T-helper 9 cell (primary cell): ENCODE measurements at regions not wholly inside any gene's neighbourhood (a gene's known extent, or its start where the extent isn't known, plus 50 kb on each side); places are given as distances from the start of the nearest gene placed in this dataset.

Experiments
- DNase-seq: peaks from one replicate; pipeline ENCODE4 v3.0.0-alpha.2; 2020

DNA sequence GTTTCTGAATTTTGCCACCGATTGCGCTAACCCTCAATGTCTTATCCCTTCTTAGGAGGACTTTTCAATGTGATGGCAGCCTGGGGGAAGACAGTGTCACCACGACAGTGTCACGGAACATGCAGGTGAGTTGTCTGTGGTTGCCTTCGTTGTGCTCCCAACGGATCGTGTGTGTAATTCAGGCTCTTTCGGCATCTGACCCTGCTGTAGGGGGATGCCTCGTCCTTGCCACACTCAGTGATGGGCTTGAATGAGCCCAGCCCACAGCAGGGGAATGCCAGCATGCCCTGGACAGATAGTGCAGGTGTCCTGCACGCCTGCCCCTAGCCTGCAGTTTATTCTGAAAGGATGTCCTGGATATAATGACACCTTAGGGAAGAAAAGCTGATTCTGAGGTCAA lies 123.8 kb upstream of the RTL1 start:
- no peak for DNase-seq

DNA sequence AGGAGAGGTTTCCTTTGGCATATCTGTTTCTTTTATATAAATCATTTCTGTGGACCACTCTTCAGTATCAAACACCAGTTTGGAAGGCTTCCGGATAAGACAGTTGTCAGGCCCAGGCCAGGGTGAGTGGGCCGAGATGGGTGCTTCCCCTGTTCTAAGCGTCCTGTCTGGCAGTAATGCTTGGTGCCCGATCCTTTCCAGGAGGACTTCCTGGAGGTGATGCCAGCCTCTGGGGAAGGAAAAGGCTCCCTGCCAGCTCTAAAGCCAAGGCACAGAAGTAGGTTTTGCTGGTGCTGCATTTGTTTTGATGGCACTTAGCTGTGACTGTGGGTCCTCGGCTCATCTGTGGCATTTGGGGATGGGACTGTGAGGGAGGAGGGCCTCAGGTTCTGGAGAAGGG lies 124.4 kb upstream of the RTL1 start:
- no peak for DNase-seq

DNA sequence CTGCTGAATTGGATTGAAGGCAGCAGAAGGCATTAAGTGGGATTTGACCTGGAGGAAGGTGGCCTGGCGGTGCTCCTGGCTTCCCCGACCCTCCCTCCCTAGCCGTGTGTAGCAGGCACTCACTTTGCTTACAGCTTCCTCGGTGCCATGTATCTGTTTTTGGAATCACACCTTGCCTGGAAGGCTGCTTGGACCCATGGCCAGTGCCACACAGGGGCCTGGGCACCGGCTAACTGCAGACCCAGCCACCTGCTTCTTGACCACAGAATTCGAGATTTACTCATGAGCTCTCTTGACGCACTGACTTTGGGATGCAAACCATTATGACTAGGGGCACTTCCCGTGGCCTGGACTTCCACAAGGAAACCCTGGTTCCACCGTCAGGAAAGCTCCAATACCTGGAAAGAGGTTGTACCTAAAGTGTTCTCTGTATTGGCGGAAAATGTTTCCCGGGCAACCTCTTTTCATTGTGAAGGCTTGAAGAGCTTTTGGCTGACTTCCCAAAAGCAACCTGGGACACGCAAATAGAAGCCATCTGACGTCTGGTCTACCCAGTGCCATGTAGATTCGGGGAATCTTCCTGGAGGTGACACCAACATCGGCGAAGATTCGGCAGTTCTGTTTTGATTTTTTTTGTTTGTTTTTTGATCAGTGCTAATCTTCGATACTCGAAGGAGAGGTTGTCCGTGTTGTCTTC lies 125.6 kb upstream of the RTL1 start:
- DNase-seq = no peak

DNA sequence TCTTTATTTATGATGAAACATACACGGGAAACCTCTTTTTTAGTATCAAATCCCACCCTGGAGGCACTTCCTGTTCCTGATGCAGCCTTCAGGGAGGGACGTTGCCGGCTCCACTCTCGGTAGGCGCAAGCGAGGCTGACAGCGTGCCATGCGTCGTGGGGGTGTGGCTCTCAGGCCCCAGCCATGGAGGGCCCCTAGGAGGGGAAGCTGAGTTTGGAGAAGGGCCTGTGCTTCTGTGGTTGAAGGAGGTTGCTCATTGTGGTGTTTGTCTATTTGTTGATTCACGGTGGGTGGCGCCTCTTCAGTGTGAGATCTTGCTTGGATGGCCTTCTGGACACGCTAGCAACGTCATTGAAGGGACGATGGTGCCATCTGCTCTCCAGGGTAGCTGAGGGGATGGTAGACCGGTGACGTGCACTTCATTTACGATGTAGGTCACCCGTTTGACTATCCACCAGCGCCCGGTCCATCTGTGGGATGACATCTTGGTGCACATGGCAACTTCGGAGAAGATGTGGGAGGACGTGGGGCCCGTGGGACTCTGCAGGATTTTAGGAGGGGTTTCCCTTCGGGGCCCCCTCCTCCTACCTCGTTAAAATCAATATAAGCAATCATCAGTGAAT lies 126.3 kb upstream of the RTL1 start:
- DNase-seq = no peak

DNA sequence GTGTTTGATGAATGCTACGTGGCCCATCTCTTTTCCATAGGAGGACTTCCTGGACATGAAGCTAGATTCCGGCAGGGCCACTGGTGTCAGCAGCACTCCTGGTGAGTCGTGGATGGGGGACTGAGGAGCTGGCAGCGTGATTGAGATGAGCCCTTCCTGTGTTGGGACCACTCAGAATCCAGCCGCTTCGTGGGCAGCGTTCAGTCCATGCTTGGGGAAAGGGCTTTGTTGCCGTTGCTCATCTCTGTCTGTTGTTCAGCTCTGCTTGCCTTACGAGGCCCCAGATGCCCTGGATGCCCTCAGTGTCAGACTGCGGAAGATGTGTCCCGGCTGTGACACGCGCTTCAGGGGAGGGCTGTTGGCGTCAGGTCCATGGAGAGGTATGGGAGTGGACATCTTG lies 127.1 kb upstream of the RTL1 start:
- no peak for DNase-seq

DNA sequence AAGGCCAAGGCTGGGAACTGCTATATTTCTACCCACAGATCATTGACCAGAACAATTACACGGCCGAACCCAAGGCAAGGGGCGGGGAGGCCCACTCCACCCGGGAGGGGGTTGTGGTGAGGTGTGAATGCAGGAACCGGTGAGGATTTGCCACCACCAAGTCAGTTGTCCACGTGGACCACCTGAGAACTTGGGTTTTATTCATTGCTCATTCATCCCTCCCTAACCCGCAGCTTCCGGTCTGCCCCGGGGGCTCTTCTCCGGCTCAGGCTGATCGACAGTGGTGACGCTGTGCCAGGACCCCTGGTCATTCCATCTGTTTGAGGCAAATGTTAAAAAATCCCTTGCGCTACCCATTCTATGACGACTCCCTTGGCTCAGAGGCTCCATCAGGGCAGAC lies 127.7 kb upstream of the RTL1 start:
- no peak for DNase-seq

DNA sequence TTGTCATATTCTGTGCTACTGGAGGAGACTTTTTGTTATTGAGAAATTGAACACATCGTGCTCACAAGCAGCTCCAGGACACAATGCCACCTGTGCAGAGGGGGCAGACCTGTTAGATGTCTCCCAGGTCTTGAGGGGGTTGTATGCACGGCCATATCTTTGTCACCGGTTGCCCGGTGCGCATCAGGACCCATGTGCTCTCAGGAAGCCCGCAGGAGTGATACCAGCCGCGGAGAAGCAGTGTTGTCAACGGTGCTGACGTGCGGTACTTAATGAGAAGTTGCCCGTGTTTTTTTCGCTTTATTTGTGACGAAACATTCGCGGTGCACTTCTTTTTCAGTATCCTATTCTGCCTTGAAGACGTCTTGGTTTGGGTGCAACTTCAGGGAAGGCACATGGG lies 128.2 kb upstream of the RTL1 start:
- DNase-seq = no peak

DNA sequence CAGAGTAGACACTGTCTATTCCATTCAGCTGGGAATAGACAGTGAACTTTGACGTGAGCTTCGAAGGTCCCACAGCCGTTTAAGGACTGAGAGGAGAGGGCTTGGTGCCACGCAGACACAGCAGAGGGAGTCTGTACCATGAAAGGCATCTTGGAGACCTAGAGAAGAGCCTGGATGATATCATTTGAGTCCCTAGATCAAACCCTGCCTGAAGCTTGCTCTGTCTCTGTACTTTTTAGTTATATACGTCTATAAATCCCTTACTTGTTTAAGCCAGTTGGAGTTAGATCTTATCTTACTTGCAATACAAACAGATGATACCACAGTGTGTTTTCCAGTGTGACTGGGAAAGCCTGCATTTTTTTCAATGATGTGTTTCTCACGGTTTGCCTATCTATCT lies 128.9 kb upstream of the RTL1 start:
- no peak for DNase-seq

DNA sequence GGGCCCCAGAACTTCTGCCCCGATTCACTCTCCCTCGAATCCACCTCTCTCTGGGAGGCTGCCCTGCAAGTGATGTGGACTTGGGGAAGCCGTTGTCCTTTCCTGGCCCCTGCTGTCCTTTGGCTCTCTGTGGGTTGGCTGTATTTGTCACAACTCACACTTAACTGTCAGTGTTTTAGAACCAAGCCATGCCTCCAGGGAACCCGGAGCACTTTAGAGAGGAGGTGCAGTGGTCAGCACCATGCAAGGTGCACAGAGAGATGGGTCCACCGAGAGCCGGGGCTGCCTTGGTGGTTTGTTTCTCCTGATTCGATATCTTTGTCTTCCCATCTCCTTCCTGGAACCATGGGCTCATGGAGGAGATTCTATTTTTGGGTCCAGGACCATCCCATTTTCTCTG lies 129.5 kb upstream of the RTL1 start:
- no peak for DNase-seq

DNA sequence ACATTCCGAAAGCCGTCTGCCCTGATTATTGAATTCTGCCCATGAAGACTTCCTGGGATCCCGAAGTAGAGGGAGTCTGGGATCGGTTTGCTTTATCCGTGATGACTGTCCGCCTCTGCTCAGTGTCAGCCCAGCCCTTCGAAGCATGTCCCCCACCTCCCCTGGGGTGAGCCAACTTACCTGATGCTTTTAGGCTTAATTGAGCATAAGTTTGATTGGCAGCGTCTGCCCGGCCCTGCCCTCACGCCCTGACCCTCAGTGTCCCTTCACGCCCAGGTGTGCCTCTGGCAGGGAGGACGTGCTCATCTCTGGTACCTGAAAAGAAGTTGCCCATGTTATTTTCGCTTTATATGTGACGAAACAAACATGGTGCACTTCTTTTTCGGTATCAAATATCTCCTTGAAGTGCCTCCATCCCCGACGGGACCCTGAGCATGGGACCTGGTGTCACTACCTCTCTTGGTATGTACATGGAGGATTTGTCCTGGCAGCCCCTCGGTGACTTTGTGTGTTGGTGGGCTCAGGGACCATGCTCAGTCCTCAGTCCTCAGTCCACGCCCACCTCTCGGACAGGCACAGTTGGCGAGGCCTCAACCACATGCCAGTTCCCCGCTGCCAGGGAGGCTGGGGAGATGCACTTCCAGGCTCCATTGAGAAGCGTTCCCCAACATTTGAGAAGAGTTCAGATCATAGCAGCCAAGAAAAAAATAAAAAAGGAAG lies 130.1 kb upstream of the RTL1 start:
- no peak for DNase-seq

DNA sequence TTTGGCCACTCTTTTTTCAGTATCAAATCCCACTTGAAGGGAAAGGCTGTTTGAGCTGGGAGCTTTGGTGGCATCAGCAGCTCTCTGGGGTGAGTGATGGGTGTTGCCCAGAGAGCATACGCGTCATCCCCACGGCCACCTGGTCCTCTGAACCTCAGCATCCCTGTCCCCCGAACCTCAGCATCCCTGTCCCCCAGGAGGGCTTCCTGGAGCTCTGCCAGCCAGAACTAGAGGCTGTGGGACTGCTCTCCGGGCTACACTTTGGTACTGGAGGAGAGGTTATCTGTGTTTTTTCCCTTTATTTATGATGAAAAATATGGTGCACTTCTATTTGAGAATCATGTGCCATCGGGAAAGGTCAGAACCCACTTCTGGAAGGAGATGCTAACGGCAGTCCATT lies 131.5 kb upstream of the RTL1 start:
- DNase-seq = no peak

DNA sequence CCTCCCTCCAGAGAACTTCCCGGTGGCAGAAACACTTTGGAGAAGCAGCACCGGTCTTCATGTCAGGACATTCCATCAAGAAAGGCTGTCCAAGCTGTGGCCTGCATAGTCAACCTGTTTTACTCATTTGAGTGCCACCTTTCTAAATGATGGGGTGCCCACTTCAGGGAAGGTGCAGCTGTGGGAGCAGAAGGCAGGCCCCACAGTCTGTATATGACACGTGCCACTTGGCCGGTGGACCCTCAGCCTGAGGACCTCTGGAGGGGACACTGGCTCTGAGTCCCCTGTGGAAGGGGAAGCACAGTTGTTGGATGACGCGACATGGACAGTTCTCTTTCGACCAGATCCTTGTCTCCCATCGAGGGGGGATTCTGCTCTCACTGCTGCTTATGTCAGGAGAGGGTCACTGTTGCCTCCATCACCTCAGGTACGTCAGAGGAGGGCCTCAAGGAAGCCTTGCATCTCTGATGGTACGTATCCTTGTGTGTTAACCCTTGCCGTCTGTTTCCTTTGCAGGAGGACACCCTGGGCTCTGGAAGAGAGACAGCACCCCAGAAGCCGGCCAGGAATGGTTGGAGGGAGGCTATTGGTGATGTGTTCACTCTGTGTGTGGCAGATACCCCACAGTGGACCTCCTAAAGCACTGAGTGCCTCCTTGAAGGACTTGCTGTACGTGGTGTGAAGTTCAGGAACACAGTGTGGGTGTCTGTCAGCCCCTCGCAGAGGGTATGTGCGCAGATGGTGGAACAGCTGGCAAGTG lies 132.1 kb upstream of the RTL1 start:
- no peak for DNase-seq

DNA sequence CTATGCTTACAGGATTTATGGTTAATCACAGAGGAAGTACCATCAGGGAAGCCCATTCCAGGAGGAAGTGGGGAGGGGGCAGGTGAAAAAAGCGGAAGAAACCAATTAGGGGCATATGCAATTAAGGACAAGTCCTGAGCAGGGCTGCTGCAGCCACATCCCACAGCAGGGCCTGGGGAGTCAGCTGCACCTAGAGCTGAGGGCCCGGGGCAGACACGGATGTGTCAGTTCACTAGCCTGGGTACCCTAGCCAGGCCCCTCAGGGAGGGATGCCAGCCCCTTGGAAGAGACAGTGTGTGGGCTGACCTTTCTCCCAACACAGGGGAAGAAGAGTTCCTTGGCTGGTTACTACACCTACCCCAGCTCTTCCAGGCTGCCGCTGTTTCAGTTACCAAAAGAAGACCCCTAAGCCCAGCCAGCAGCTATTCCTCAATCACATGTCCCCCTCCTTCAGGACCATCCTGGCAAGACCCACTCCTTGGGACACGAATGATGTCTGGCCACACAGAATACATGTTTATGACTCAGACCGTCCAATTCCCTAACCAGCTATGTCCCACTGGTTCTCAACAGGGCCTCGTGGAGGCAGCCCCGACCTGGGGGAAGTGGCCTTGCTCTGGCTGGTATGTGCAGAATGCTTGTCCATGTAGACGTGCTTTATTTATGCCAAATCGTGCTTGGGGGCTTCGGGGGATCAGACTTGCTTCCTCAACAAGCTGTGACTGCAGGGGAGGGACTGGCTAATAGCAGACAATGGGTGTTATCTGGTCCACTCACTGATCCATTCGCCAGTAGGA lies 133.7 kb upstream of the RTL1 start:
- DNase-seq = no peak

DNA sequence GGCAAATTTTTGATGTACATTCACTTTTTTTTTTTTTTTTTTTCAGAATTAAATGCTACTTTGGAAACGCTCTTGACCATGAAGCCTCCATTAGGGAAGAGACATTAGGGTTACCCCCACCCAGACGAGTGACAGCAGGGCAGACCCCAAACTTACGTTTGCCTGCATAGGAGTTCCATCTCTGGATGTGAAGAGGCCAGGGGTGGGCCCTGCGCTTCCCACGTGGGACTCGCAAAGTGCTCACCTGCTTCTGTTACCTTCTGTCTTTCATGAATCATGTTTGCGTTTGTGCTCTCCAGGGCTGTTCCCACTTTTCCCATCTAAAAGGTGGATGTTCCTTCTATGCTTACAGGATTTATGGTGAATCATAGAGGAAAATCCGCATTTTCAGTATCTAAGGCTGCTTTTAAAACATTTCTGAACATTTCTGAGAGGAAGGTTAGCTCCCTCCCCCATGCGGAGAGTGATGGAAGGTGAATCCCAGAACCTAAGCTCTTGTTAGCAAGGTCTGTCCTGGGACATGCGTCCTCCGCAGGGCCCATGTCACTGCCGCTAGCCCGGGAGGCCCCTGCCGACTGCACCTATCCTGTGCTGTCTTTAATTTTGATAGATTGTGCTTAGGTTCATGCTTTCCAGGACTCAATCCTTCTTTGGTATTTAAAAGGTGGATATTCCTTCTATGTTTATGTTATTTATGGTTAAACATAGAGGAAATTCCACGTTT lies 135.7 kb upstream of the RTL1 start:
- no peak for DNase-seq

DNA sequence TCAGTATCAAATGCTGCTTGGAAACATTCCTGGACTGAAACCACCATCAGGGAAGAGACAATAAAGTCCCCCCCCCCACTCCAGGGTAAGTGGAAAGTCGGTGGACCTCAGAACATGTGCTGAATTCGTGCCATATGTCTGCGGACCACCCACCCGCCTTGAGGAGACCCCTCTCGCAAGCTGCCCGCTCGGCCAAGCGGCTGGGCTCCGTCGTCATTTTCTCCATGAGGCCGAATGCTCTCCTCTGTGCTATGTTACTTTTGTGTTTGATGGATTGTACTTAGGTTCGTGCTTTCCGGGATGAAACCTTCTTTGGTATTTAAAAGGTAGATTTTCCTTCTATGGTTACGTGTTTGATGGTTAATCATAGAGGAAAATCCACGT lies 136.2 kb upstream of the RTL1 start:
- DNase-seq = no peak

DNA sequence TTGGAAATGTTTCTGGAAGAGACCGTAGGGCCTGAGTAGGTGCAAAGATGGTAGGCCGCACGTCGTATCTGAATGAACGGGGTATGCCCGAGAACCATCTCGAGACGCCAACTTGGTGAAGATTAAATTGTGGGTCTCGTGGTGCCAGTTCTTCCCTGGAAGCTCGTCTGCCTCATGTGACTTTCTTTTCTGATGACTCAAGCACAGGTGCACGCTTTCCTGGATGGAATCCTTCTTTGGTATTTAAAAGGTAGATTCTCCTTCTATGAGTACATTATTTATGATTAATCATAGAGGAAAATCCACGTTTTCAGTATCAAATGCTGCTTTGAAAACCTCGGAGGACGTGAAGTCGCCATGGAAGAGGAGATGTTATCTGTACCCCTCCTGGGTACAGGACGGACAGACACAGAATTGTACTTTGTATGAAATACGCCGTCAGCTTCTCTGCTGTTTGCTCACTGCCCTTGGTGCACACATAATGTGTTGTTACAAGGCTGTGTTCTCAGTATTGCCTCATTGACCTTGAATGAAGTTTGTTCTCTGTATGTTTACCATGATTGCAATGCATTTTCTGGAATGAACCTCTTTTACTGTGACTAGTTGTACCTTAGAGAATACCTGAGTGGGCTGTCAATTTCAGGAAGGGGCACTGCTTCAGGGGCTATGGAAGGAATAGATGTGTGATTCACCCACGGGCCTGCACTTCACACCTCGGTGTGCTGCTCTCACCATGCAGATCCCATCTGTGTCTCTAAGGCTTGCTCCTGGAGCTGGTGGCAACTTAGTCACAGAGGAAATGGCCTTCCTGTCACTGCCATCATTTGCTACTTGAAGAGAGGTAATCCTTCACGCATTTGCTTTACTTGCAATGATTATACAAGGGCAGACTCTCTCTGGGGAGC lies 137.3 kb upstream of the RTL1 start:
- no peak for DNase-seq

DNA sequence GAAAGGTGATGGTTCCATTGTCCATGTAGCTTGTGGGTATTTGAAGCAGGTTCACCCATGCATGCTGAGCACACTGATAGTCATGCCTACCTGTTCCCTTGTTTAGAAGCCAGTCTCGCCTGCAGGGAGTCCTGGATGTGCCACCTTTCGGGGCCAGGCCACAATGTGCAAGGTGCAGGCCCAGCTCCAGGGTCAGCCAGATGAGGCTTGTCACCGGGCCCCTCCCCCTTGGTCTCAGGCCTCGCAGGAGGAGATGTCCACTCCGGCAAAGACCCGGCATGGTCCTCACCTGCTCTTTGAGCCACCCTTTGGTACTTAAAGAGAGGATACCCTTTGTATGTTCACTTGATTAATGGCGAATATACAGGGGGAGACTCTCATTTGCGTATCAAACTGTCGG lies 140.4 kb upstream of the RTL1 start:
- DNase-seq = no peak

DNA sequence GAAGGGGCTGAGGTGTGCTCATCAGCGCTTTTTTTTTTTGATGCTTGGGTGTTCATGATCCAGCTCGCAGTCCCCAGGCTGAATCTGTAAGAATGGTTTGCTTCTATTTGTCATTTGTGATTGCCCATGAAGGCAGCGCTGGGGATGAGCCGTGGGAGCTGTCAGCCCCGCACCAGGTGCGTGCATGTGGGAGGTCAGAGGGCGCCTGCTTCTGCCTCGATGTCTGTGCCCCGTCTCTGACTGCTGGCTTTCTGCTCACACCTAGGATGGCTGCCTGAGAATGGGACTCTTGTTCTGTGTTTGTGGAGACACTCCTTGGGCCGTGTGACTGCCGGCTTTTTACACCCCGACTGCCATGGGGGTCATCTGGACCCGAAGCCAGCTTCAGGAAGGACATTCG lies 141.2 kb upstream of the RTL1 start:
- no peak for DNase-seq

DNA sequence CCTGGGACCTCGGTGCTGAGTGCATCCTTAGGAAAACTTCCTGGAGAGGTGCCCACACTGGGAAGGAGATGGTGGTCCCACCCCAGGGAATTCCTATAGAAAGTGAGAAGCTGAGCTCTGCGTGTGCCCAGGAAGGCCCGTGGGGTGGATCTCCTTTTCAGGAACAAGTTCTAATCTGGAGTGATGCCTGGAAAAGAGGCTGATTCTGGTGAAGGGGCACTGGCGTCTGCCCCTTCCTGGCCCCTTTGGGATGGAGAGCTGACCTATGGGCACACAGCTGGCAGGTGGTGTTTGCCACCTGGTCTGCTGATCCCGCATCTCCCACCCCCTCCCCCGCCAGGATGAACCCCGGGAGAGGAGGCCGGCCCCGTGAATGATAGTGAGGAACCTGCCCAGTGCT lies 142.0 kb upstream of the RTL1 start:
- no peak for DNase-seq

DNA sequence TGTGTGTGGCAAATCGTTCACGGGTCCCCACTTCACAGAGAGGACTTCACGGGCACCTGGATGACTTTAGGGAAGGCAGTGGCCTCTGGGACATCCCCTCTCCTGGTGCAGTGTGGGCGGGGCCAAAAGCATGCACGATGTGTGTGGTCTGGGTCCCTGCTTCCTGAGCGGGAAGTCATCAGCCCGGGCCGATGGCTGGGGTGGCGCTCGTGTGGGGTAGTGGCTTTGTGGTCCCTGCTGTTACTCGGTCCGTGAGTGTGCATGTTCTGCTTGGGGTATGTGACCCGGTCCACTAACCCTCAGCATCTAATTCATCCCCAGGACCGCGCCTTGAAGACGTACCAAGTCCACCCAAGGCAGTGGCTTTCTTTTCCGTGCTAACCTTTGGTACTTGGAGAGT lies 142.5 kb upstream of the RTL1 start:
- DNase-seq = no peak

DNA sequence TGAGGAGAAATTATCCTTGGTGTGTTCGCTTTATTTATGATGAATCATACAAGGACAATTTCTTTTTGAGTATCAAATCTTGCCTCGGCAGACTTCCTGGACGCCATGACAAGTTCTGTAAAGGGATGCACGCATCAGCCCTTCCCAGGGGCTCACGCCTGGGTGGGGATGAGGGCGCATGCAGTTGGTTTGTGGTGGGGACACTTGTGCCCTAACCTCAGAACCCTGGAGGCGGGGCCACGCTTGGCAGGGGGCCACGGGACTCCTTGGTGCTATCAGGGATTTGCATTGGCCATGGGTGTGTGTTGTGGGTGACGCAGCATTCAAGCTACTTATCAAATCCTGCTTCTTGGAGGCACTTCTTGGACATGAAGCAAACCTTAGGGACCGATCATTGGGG lies 143.8 kb upstream of the RTL1 start:
- no peak for DNase-seq
